Activated T-cell treated with anti-CD3 and anti-CD28 coated beads, Interleukin-2, amount 50 U/mL, for 4 hours (primary cell): ENCODE measurements at regions not wholly inside any gene's neighbourhood (a gene's known extent, or its start where the extent isn't known, plus 50 kb on each side); places are given as distances from the start of the nearest gene placed in this dataset.
"Not testable (repeated sequence)": the region's sequence is repeated elsewhere in the genome, so short reads cannot be mapped to it uniquely, and the experiment has no call there.

ENCODE experiments used
- ATAC-seq, 2 donors: fragments of 200-7000 bp; cut with Tn5 transposase; one replicate each; pipeline ENCODE4 v1.10.0; 2021
- DNase-seq: peaks from one replicate; pipeline ENCODE4 v3.0.0-alpha.2; 2020
- H3K27me3 Mint-ChIP-seq: one replicate; pipeline ENCODE4 v1.8.0; 2021; ENCODE audit warnings: low read depth, mixed read lengths
- H3K36me3 Mint-ChIP-seq: one replicate; pipeline ENCODE4 v1.8.0; 2022; ENCODE audit warnings: mixed read lengths; ENCODE audit not compliant: insufficient read depth
- H3K4me1 Mint-ChIP-seq: one replicate; pipeline ENCODE4 v1.8.0; 2021; ENCODE audit warnings: low read depth, mixed read lengths
- H3K4me3 Mint-ChIP-seq: one replicate; pipeline ENCODE4 v1.8.0; 2021; ENCODE audit warnings: mild to moderate bottlenecking, moderate library complexity, mixed read lengths
- H3K9me3 Mint-ChIP-seq: one replicate; pipeline ENCODE4 v1.8.0; 2021; ENCODE audit warnings: mixed read lengths

GRCh38 chr2:228522977-228523376, 341.5 kb upstream of the SPHKAP start:
- ATAC-seq: no peak

GRCh38 chr2:228522276-228522675, 340.8 kb upstream of the SPHKAP start:
- no peaks in the 10 kb centered on the region for H3K27me3 Mint-ChIP-seq
- H3K4me1 Mint-ChIP-seq: no peaks in the 10 kb centered on the region
- ATAC-seq: no peak
- H3K4me3 Mint-ChIP-seq: no peak overlapping the region
- H3K36me3 Mint-ChIP-seq: no peaks in the 10 kb centered on the region
- peaks cover 16% of the 10 kb centered on the region for H3K9me3 Mint-ChIP-seq
- DNase-seq: no peak

More at GRCh38 chr2:228522977-228523376, 341.5 kb upstream of the SPHKAP start:
- Mint-ChIP-seq H3K4me3 (no peak overlapping the region), H3K9me3 (peaks cover 12% of the 10 kb centered on the region), H3K27me3 (no peaks in the 10 kb centered on the region), H3K36me3 (no peaks in the 10 kb centered on the region), H3K4me1 (no peaks in the 10 kb centered on the region)
- no peak for DNase-seq

GRCh38 chr2:228519561-228519960, 338.1 kb upstream of the SPHKAP start:
- no peak for ATAC-seq
- no peak overlapping the region for H3K4me3 Mint-ChIP-seq
- H3K9me3 Mint-ChIP-seq: peaks cover 16% of the 10 kb centered on the region
- no peaks in the 10 kb centered on the region for H3K36me3 Mint-ChIP-seq
- no peaks in the 10 kb centered on the region for H3K27me3 Mint-ChIP-seq
- DNase-seq: no peak
- H3K4me1 Mint-ChIP-seq: no peaks in the 10 kb centered on the region

GRCh38 chr2:228516019-228516418, 334.5 kb upstream of the SPHKAP start:
- ATAC-seq: no peak
- Mint-ChIP-seq H3K36me3 (no peaks in the 10 kb centered on the region), H3K9me3 (peaks cover 25% of the 10 kb centered on the region), H3K4me3 (no peak overlapping the region), H3K4me1 (no peaks in the 10 kb centered on the region), H3K27me3 (no peaks in the 10 kb centered on the region)
- DNase-seq: no peak

GRCh38 chr2:228513480-228513879, 332.0 kb upstream of the SPHKAP start:
- H3K9me3 Mint-ChIP-seq: peaks cover 13% of the 10 kb centered on the region
- DNase-seq, H3K36me3 Mint-ChIP-seq, H3K4me3 Mint-ChIP-seq, ATAC-seq, H3K27me3 Mint-ChIP-seq, H3K4me1 Mint-ChIP-seq: not testable (repeated sequence)

GRCh38 chr2:228509021-228509420, 327.5 kb upstream of the SPHKAP start:
- no peak for ATAC-seq
- peaks cover 19% of the 10 kb centered on the region for H3K9me3 Mint-ChIP-seq
- no peaks in the 10 kb centered on the region for H3K4me1 Mint-ChIP-seq
- no peaks in the 10 kb centered on the region for H3K27me3 Mint-ChIP-seq
- DNase-seq: no peak
- H3K4me3 Mint-ChIP-seq: no peak overlapping the region
- no peaks in the 10 kb centered on the region for H3K36me3 Mint-ChIP-seq

GRCh38 chr2:228507870-228508269, 326.4 kb upstream of the SPHKAP start:
- Mint-ChIP-seq H3K36me3 (no peaks in the 10 kb centered on the region), H3K4me1 (no peaks in the 10 kb centered on the region), H3K27me3 (no peaks in the 10 kb centered on the region), H3K4me3 (no peak overlapping the region), H3K9me3 (peaks cover 19% of the 10 kb centered on the region)
- ATAC-seq (no peak), DNase-seq (no peak)

GRCh38 chr2:228507231-228507824, 325.8 kb upstream of the SPHKAP start:
- no peaks in the 10 kb centered on the region for H3K36me3 Mint-ChIP-seq
- peaks cover 17% of the 10 kb centered on the region for H3K9me3 Mint-ChIP-seq
- no peak for ATAC-seq
- DNase-seq: no peak
- H3K4me3 Mint-ChIP-seq: no peak overlapping the region
- H3K4me1 Mint-ChIP-seq: no peaks in the 10 kb centered on the region
- H3K27me3 Mint-ChIP-seq: no peaks in the 10 kb centered on the region

GRCh38 chr2:228503731-228504130, 322.2 kb upstream of the SPHKAP start:
- no peaks in the 10 kb centered on the region for H3K36me3 Mint-ChIP-seq
- no peak overlapping the region for H3K4me3 Mint-ChIP-seq
- no peaks in the 10 kb centered on the region for H3K4me1 Mint-ChIP-seq
- ATAC-seq (no peak), DNase-seq (no peak)
- no peaks in the 10 kb centered on the region for H3K27me3 Mint-ChIP-seq
- H3K9me3 Mint-ChIP-seq: peaks cover 24% of the 10 kb centered on the region

- Mint-ChIP-seq H3K27me3 (no peaks in the 10 kb centered on the region), H3K36me3 (no peaks in the 10 kb centered on the region), H3K9me3 (peaks cover 19% of the 10 kb centered on the region), H3K4me3 (no peak overlapping the region), H3K4me1 (no peaks in the 10 kb centered on the region)
- ATAC-seq: no peak
- DNase-seq: no peak
Measured at GRCh38 chr2:228493852-228494251, 312.4 kb upstream of the SPHKAP start.

- peaks cover 7% of the 10 kb centered on the region for H3K9me3 Mint-ChIP-seq
- no peaks in the 10 kb centered on the region for H3K27me3 Mint-ChIP-seq
- no peaks in the 10 kb centered on the region for H3K4me1 Mint-ChIP-seq
- no peaks in the 10 kb centered on the region for H3K36me3 Mint-ChIP-seq
- ATAC-seq (no peak), DNase-seq (no peak)
- H3K4me3 Mint-ChIP-seq: no peak overlapping the region
Measured at GRCh38 chr2:228479014-228479413, 297.5 kb upstream of the SPHKAP start.

GRCh38 chr2:228474466-228474865, 293.0 kb upstream of the SPHKAP start:
- ATAC-seq: no peak

GRCh38 chr2:228469721-228470120, 288.2 kb upstream of the SPHKAP start:
- H3K4me3 Mint-ChIP-seq: no peak overlapping the region
- H3K4me1 Mint-ChIP-seq: no peaks in the 10 kb centered on the region
- H3K36me3 Mint-ChIP-seq: no peaks in the 10 kb centered on the region
- H3K9me3 Mint-ChIP-seq: peaks cover 3% of the 10 kb centered on the region
- ATAC-seq: no peak
- no peak for DNase-seq
- H3K27me3 Mint-ChIP-seq: no peaks in the 10 kb centered on the region

More at GRCh38 chr2:228474466-228474865, 293.0 kb upstream of the SPHKAP start:
- DNase-seq: no peak
- Mint-ChIP-seq H3K4me3 (no peak overlapping the region), H3K27me3 (no peaks in the 10 kb centered on the region), H3K4me1 (no peaks in the 10 kb centered on the region), H3K9me3 (peaks cover 9% of the 10 kb centered on the region), H3K36me3 (no peaks in the 10 kb centered on the region)

GRCh38 chr2:228466851-228467250, 285.4 kb upstream of the SPHKAP start:
- no peaks in the 10 kb centered on the region for H3K27me3 Mint-ChIP-seq
- no peaks in the 10 kb centered on the region for H3K36me3 Mint-ChIP-seq
- no peaks in the 10 kb centered on the region for H3K4me1 Mint-ChIP-seq
- H3K9me3 Mint-ChIP-seq: peaks cover 11% of the 10 kb centered on the region
- ATAC-seq: no peak
- DNase-seq: no peak
- no peak overlapping the region for H3K4me3 Mint-ChIP-seq

GRCh38 chr2:228465408-228465807, 283.9 kb upstream of the SPHKAP start:
- DNase-seq (no peak), ATAC-seq (no peak)
- Mint-ChIP-seq H3K4me3 (no peak overlapping the region), H3K36me3 (no peaks in the 10 kb centered on the region), H3K27me3 (no peaks in the 10 kb centered on the region), H3K9me3 (peaks cover 8% of the 10 kb centered on the region), H3K4me1 (no peaks in the 10 kb centered on the region)

GRCh38 chr2:228458364-228458763, 276.9 kb upstream of the SPHKAP start:
- Mint-ChIP-seq H3K27me3 (no peaks in the 10 kb centered on the region), H3K4me1 (no peaks in the 10 kb centered on the region), H3K36me3 (no peaks in the 10 kb centered on the region), H3K9me3 (peaks cover 54% of the 10 kb centered on the region), H3K4me3 (no peak overlapping the region)
- ATAC-seq (no peak), DNase-seq (no peak)
